PC-3 (cell line): ENCODE measurements at regions not wholly inside any gene's neighbourhood (a gene's known extent, or its start where the extent isn't known, plus 50 kb on each side); places are given as distances from the start of the nearest gene placed in this dataset.

Experiments
- CTCF ChIP-seq: fragments of 300-600 bp; sonication (generic); conservative IDR thresholded peaks from 2 replicates; pipeline ENCODE4 v1.5.1; 2017; ENCODE audit warnings: antibody characterized with exemption, low read depth, mild to moderate bottlenecking, low read length
- EZH2phosphoT487 ChIP-seq: fragments of 300-600 bp; sonication (generic); IDR thresholded peaks from 2 replicates; pipeline ENCODE4 v1.6.1; 2018; ENCODE audit warnings: mild to moderate bottlenecking, antibody characterized with exemption, low read length, borderline replicate concordance

GRCh38 chr3:61311044-61311443, 59.8 kb upstream of the FHIT start:
- TF ChIP-seq EZH2phosphoT487 (no peak), CTCF (no peak)
